ENCODE measurements at regions not wholly inside any gene's neighbourhood (a gene's known extent, or its start where the extent isn't known, plus 50 kb on each side); places are given as distances from the start of the nearest gene placed in this dataset.

- DNase-seq = no peak
These were observed 101.8 kb downstream of the CAND1 start for GRCh38 chr12:67370979-67371378.

GRCh38 chr12:67377021-67377420 lies 107.9 kb downstream of the CAND1 start:
- no peak for DNase-seq

GRCh38 chr12:67377541-67377940 lies 108.4 kb downstream of the CAND1 start:
- no peak for DNase-seq

- DNase-seq = no peak
These were observed 113.2 kb downstream of the CAND1 start for GRCh38 chr12:67382241-67382871.

GRCh38 chr12:67386869-67387565 lies 117.9 kb downstream of the CAND1 start:
- DNase-seq = no peak

GRCh38 chr12:67388331-67389138 lies 119.4 kb downstream of the CAND1 start:
- no peak for DNase-seq

- no peak for DNase-seq
These were observed 121.1 kb downstream of the CAND1 start for GRCh38 chr12:67390273-67390672.

- no peak for DNase-seq
These were observed 121.9 kb downstream of the CAND1 start for GRCh38 chr12:67391034-67391433.

GRCh38 chr12:67391656-67392055 lies 122.5 kb downstream of the CAND1 start:
- DNase-seq = no peak

- DNase-seq = no peak
These were observed 125.4 kb downstream of the CAND1 start for GRCh38 chr12:67394550-67394949.

- no peak for DNase-seq
These were observed 131.6 kb downstream of the CAND1 start for GRCh38 chr12:67400742-67401141.

GRCh38 chr12:67410246-67410645 lies 141.1 kb downstream of the CAND1 start:
- no peak for DNase-seq

- no peak for DNase-seq
These were observed 141.5 kb downstream of the CAND1 start for GRCh38 chr12:67410667-67411067.

- no peak for DNase-seq
These were observed 142.4 kb downstream of the CAND1 start for GRCh38 chr12:67411562-67411961.

GRCh38 chr12:67413577-67413976 lies 144.4 kb downstream of the CAND1 start:
- no peak for DNase-seq

- no peak for DNase-seq
These were observed 145.0 kb downstream of the CAND1 start for GRCh38 chr12:67414011-67414715.

- DNase-seq = no peak
These were observed 146.3 kb downstream of the CAND1 start for GRCh38 chr12:67415473-67415872.

- DNase-seq = no peak
These were observed 150.7 kb downstream of the CAND1 start for GRCh38 chr12:67419810-67420209.

- DNase-seq = no peak
These were observed 151.3 kb downstream of the CAND1 start for GRCh38 chr12:67420506-67420905.

- no peak for DNase-seq
These were observed 152.9 kb downstream of the CAND1 start for GRCh38 chr12:67422081-67422480.

- DNase-seq = no peak
These were observed 155.6 kb downstream of the CAND1 start for GRCh38 chr12:67424784-67425183.

GRCh38 chr12:67425394-67425793 lies 156.2 kb downstream of the CAND1 start:
- no peak for DNase-seq

GRCh38 chr12:67426067-67426466 lies 156.9 kb downstream of the CAND1 start:
- DNase-seq = no peak
